GM12865 (cell line): ENCODE measurements at regions not wholly inside any gene's neighbourhood (a gene's known extent, or its start where the extent isn't known, plus 50 kb on each side); places are given as distances from the start of the nearest gene placed in this dataset.

Experiments used
- DNase-seq: peaks from one replicate; pipeline ENCODE4 v3.0.0; 2010; ENCODE audit warnings: low read depth
- H3K4me3 ChIP-seq: 2 replicates; pipeline ENCODE4 v1.5.1; 2011; ENCODE audit warnings: mild to moderate bottlenecking, low read depth, low read length, control low read depth
- CTCF ChIP-seq: IDR thresholded peaks from 2 replicates; pipeline ENCODE4 v1.5.1; 2011; ENCODE audit warnings: low read length, control low read depth, low read depth, inconsistent platforms; ENCODE audit not compliant: insufficient read depth; ENCODE audit errors: missing control alignments

GRCh38 chr1:216881695-216882094, 158.5 kb upstream of the ESRRG start:
- H3K4me3 ChIP-seq, result no peak overlapping the region
- DNase-seq, result no peak
- TF ChIP-seq CTCF, result no peak

GRCh38 chr1:216866714-216867113, 143.5 kb upstream of the ESRRG start:
- no peak for DNase-seq
- no peak for TF ChIP-seq CTCF

GRCh38 chr1:216855810-216856209, 132.6 kb upstream of the ESRRG start:
- TF ChIP-seq CTCF, result no peak
- no peak overlapping the region for H3K4me3 ChIP-seq
- DNase-seq, result no peak

More at GRCh38 chr1:216866714-216867113, 143.5 kb upstream of the ESRRG start:
- no peak overlapping the region for H3K4me3 ChIP-seq

GRCh38 chr1:216854836-216855484, 131.7 kb upstream of the ESRRG start:
- DNase-seq, result no peak
- no peak for TF ChIP-seq CTCF
- no peak overlapping the region for H3K4me3 ChIP-seq

GRCh38 chr1:216851073-216851472, 127.8 kb upstream of the ESRRG start:
- H3K4me3 ChIP-seq, result no peak overlapping the region

GRCh38 chr1:216849146-216849545, 125.9 kb upstream of the ESRRG start:
- TF ChIP-seq CTCF, result no peak
- no peak for DNase-seq
- no peak overlapping the region for H3K4me3 ChIP-seq

More at GRCh38 chr1:216851073-216851472, 127.8 kb upstream of the ESRRG start:
- DNase-seq, result no peak
- no peak for TF ChIP-seq CTCF
